ENCODE measurements at regions not wholly inside any gene's neighbourhood (a gene's known extent, or its start where the extent isn't known, plus 50 kb on each side); places are given as distances from the start of the nearest gene placed in this dataset.

DNA sequence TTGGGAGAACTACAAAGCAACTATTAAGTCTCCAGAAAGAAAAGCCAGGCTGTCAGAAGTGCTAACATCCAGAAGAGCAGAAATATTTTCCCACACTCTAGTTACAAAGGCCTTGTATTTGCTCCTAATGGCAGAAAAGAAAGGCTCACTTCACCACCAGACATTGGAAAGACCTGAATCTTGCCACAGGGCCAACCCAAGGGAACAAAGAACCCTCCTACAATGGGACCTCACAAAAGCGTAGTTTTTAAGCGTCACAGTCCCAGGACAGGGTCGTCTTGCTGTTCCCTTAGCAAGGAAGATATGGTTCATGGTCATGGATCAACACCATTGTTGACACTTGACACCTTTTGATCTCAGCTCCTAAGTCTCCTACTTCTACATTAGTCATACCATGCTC is 119.1 kb downstream of the RPS29 start:
- ATAC-seq (no peak), DNase-seq (no peak)
- Histone ChIP-seq H3K4me1 (no peaks in the 10 kb centered on the region), H3K27ac (no peak overlapping the region), H3K4me3 (no peak overlapping the region), H3K9me3 (no peaks in the 10 kb centered on the region), H3K36me3 (no peaks in the 10 kb centered on the region), H3K27me3 (no peaks in the 10 kb centered on the region)
- TF ChIP-seq, protein P1, sequence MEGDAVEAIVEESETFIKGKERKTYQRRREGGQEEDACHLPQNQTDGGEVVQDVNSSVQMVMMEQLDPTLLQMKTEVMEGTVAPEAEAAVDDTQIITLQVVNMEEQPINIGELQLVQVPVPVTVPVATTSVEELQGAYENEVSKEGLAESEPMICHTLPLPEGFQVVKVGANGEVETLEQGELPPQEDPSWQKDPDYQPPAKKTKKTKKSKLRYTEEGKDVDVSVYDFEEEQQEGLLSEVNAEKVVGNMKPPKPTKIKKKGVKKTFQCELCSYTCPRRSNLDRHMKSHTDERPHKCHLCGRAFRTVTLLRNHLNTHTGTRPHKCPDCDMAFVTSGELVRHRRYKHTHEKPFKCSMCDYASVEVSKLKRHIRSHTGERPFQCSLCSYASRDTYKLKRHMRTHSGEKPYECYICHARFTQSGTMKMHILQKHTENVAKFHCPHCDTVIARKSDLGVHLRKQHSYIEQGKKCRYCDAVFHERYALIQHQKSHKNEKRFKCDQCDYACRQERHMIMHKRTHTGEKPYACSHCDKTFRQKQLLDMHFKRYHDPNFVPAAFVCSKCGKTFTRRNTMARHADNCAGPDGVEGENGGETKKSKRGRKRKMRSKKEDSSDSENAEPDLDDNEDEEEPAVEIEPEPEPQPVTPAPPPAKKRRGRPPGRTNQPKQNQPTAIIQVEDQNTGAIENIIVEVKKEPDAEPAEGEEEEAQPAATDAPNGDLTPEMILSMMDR (IDR thresholded peaks at IDR 0.05), result no peak
- no peak for TF ChIP-seq POLR2A (IDR thresholded peaks at IDR 0.05)
- intact Hi-C loops (cut with DNase I), result no loop called here
- WGBS (ENCODE audit: insufficient coverage, low coverage, low lambda C conversion rate, missing lambda C conversion rate), result 89% methylated on average over 3 of the region's 3 CpGs

DNA sequence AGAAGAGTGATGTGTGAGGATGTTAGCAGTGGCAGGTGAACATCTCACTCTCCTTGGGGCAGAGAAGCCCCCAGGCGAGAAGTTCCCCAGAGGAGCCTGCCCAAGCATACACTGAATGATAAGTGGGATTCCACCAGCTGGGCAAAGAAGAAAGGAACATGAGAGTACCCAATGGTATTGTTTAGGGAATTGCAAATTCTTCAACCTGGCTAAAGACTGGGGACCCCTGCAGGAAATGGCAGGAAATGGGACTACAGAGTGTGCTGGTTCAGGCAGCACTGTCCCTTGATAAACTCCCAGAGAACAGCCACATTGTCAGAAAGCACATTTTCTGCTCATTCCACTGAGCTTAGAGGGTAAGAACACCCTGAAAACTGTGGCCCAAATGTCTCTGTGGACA is 121.3 kb downstream of the RPS29 start:
- H3K4me3 ChIP-seq, result no peak overlapping the region
- ATAC-seq (peak in 2 of 4 donors; percentile 21 to 25), DNase-seq (no peak)
- TF ChIP-seq, protein P1 (IDR thresholded peaks at IDR 0.05), result no peak
- no peak for TF ChIP-seq POLR2A (IDR thresholded peaks at IDR 0.05)
- H3K27ac ChIP-seq, result no peak overlapping the region
- H3K27me3 ChIP-seq, result no peaks in the 10 kb centered on the region
- intact Hi-C loops (cut with DNase I), result loop anchor here in 1 of 2 donors (5.0 kb wide), 1 partner anchor 32 kb away; no protein-coding TSS in a partner anchor
- H3K36me3 ChIP-seq, result no peaks in the 10 kb centered on the region
- H3K4me1 ChIP-seq, result no peaks in the 10 kb centered on the region
- H3K9me3 ChIP-seq, result no peaks in the 10 kb centered on the region
- 100% methylated on average over 1 of the region's 1 CpG for WGBS (ENCODE audit: insufficient coverage, low coverage, low lambda C conversion rate, missing lambda C conversion rate)

DNA sequence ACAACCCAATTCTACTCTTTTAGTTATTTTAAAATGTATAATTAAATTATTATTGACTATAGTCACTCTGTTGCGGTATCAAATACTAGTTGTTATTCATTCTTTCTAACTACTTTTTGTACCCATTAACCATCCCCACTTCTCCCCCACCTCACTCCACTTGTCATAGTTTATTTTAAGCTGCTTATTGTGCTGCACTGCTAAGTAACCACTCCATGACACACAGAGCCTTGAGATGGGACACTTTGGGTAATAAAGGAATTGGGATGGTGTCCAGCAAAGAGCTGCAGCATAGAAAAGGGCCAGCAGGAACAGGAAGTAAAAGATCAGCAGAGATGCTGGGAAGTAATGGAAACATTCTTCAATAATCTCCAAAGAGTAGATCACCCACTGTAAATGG is 123.0 kb downstream of the RPS29 start:
- Histone ChIP-seq H3K9me3 (no peaks in the 10 kb centered on the region), H3K36me3 (no peaks in the 10 kb centered on the region), H3K4me1 (no peaks in the 10 kb centered on the region), H3K27ac (no peak overlapping the region), H3K27me3 (no peaks in the 10 kb centered on the region), H3K4me3 (no peak overlapping the region)
- no peak for DNase-seq
- intact Hi-C loops (cut with DNase I), result loop anchor here in 1 of 2 donors (5.0 kb wide), 1 partner anchor 34 kb away; no protein-coding TSS in a partner anchor
- no peak for TF ChIP-seq POLR2A (IDR thresholded peaks at IDR 0.05)
- TF ChIP-seq, protein P1 (IDR thresholded peaks at IDR 0.05), result no peak
- WGBS (ENCODE audit: insufficient coverage, low coverage, low lambda C conversion rate, missing lambda C conversion rate), result 92% methylated on average over 1 of the region's 1 CpG
- ATAC-seq, result no peak

GRCh38 chr14:49461529-49462401 is 124.4 kb downstream of the RPS29 start:
- H3K4me3 ChIP-seq, result no peak overlapping the region
- H3K36me3 ChIP-seq, result no peaks in the 10 kb centered on the region
- H3K27me3 ChIP-seq, result no peaks in the 10 kb centered on the region
- ATAC-seq (peak; percentile 92 to 97 (median 94)), DNase-seq (peak in 1 of 3 donors; percentile 50)
- no peak overlapping the region for H3K27ac ChIP-seq
- H3K9me3 ChIP-seq, result no peaks in the 10 kb centered on the region
- no peaks in the 10 kb centered on the region for H3K4me1 ChIP-seq
- TF ChIP-seq POLR2A (IDR thresholded peaks at IDR 0.05), result no peak
- TF ChIP-seq, protein P1 (IDR thresholded peaks at IDR 0.05), result peak; percentile 68 to 85 (median 82)
- WGBS (ENCODE audit: insufficient coverage, low coverage, low lambda C conversion rate, missing lambda C conversion rate), result 0% methylated on average over 2 of the region's 2 CpGs
- intact Hi-C loops (cut with DNase I), result loop anchor here in 1 of 2 donors (5.0 kb wide), 1 partner anchor 36 kb away; no protein-coding TSS in a partner anchor
